SK-N-SH (cell line): ENCODE measurements at regions not wholly inside any gene's neighbourhood (a gene's known extent, or its start where the extent isn't known, plus 50 kb on each side); places are given as distances from the start of the nearest gene placed in this dataset.

Source experiments
- CTCF ChIA-PET: fragments of 300-600, 350-600 bp; formaldehyde crosslinking; extraction: SDS; loops from one replicate; lab custom pipeline; 2021; lab: Yijun Ruan, JAX
- POLR2A ChIA-PET: fragments of 350-600 bp; sonication (Branson Sonifier 250); formaldehyde crosslinking; extraction: SDS; loops from one replicate; lab custom pipeline; 2020; ENCODE audit warnings: antibody characterized with exemption, inconsistent platforms; lab: Yijun Ruan, JAX
- DNase-seq: peaks from one replicate; pipeline ENCODE4 v3.0.0; 2012
- H2AFZ ChIP-seq: fragments of 200-600 bp; sonication (generic); 2 replicates; pipeline ENCODE4 v1.8.1; 2016; ENCODE audit warnings: antibody characterized with exemption, mild to moderate bottlenecking, low read depth
- H3F3A ChIP-seq: fragments of 200-600 bp; sonication (generic); replicated peaks from 2 replicates; pipeline ENCODE3; 2016; ENCODE audit warnings: antibody characterized with exemption, mild to moderate bottlenecking; ENCODE audit not compliant: insufficient read depth
- H3K27ac ChIP-seq, 2 experiments: fragments of 200-500 bp in 1 of 2; fragments of 200-600 bp in 1 of 2; sonication (Bioruptor generic) in 1 of 2; sonication (generic), shearing (Covaris generic) in 1 of 2; 2 replicates each; pipeline versions ENCODE4 v1.5.1 to v1.6.1; 2014 to 2016; ENCODE audit warnings: low read depth in 2 of 2, inconsistent platforms in 1 of 2, low read length in 1 of 2, mild to moderate bottlenecking in 1 of 2, mixed read lengths in 1 of 2
- H3K27me3 ChIP-seq: fragments of 200-600 bp; sonication (generic), shearing (Covaris generic); 2 replicates; pipeline ENCODE4 v1.6.1; 2016; ENCODE audit warnings: mixed run types; ENCODE audit not compliant: insufficient read depth
- H3K36me3 ChIP-seq, 2 experiments: fragments of 200-500 bp in 1 of 2; fragments of 200-600 bp in 1 of 2; sonication (Bioruptor generic) in 1 of 2; sonication (generic) in 1 of 2; replicated peaks in 1 of 2; 2 replicates each; pipeline versions ENCODE3 to v1.5.1; 2014 to 2016; ENCODE audit warnings: low read length in 1 of 2, mild to moderate bottlenecking in 1 of 2; ENCODE audit not compliant: insufficient read depth in 2 of 2, control insufficient read depth in 1 of 2
- H3K4me1 ChIP-seq, 2 experiments: fragments of 200-500 bp in 1 of 2; fragments of 200-600 bp in 1 of 2; sonication (Bioruptor generic) in 1 of 2; sonication (generic), shearing (Covaris generic) in 1 of 2; 2 replicates each; pipeline versions ENCODE4 v1.5.1 to v1.6.1; 2014 to 2016; ENCODE audit warnings: low read depth in 1 of 2, low read length in 1 of 2, mixed run types in 1 of 2; ENCODE audit not compliant: insufficient read depth in 2 of 2, control insufficient read depth in 1 of 2
- H3K4me2 ChIP-seq: fragments of 200-600 bp; sonication (generic), shearing (Covaris generic); 2 replicates; pipeline ENCODE4 v1.6.1; 2017; ENCODE audit warnings: mixed run types
- H3K4me3 ChIP-seq, 2 experiments: fragments of 200-500 bp in 1 of 2; fragments of 200-600 bp in 1 of 2; sonication (Bioruptor generic) in 1 of 2; sonication (generic), shearing (Covaris generic) in 1 of 2; 2 replicates each; pipeline versions ENCODE4 v1.5.1 to v1.8.1; 2014 to 2016; ENCODE audit warnings: low read depth in 2 of 2, inconsistent platforms in 1 of 2, low read length in 1 of 2, mild to moderate bottlenecking in 1 of 2, mixed read lengths in 1 of 2, moderate library complexity in 1 of 2
- H3K79me2 ChIP-seq: fragments of 200-600 bp; sonication (generic); 2 replicates; pipeline ENCODE4 v1.8.1; 2017; ENCODE audit warnings: mild to moderate bottlenecking; ENCODE audit not compliant: insufficient read depth
- H3K9ac ChIP-seq: fragments of 200-600 bp; sonication (generic); 2 replicates; pipeline ENCODE4 v1.6.1; 2017; ENCODE audit warnings: mixed run types
- H3K9me2 ChIP-seq: fragments of 200-600 bp; sonication (generic); 2 replicates; pipeline ENCODE4 v1.6.1; 2017; ENCODE audit warnings: mixed run types
- H3K9me3 ChIP-seq: fragments of 200-600 bp; sonication (generic); 2 replicates; pipeline ENCODE4 v1.6.1; 2017; ENCODE audit warnings: mixed run types, mild to moderate bottlenecking, moderate library complexity
- H4K20me1 ChIP-seq: fragments of 200-600 bp; sonication (generic); 2 replicates; pipeline ENCODE4 v1.6.1; 2017; ENCODE audit warnings: mild to moderate bottlenecking, mixed run types; ENCODE audit not compliant: insufficient read depth
- CTCF ChIP-seq: fragments of 200-600 bp; sonication (generic); IDR thresholded peaks from 2 replicates; pipeline ENCODE4 v1.6.1; 2017; ENCODE audit warnings: antibody characterized with exemption, mild to moderate bottlenecking, moderate library complexity
- ELF1 ChIP-seq: IDR thresholded peaks from 2 replicates; pipeline ENCODE4 v1.4.0; 2012
- EP300 ChIP-seq, 2 experiments: IDR thresholded peaks; 2 replicates each; pipeline versions ENCODE4 v1.4.0 to v1.6.1; 2012; ENCODE audit warnings: borderline replicate concordance in 1 of 2, low read depth in 1 of 2, low read length in 1 of 2
- EZH2phosphoT487 ChIP-seq: fragments of 200-600 bp; sonication (generic); IDR thresholded peaks from 2 replicates; pipeline ENCODE4 v1.6.1; 2017; ENCODE audit warnings: low read depth, mixed run types, mild to moderate bottlenecking, antibody characterized with exemption, moderate library complexity, borderline replicate concordance
- GABPA ChIP-seq: IDR thresholded peaks from 2 replicates; pipeline ENCODE4 v1.4.0; 2012; ENCODE audit warnings: low read depth, mild to moderate bottlenecking
- MXI1 ChIP-seq: IDR thresholded peaks from 2 replicates; pipeline ENCODE4 v1.6.1; 2012; ENCODE audit warnings: mild to moderate bottlenecking, low read depth, low read length, improper control_type of control experiment
- NFIC ChIP-seq: IDR thresholded peaks from 2 replicates; pipeline ENCODE4 v1.4.0; 2012; ENCODE audit warnings: borderline replicate concordance
- NRF1 ChIP-seq: IDR thresholded peaks from 2 replicates; pipeline ENCODE4 v1.6.1; 2012; ENCODE audit warnings: low read depth, mild to moderate bottlenecking, low read length
- RFX5 ChIP-seq: IDR thresholded peaks from 2 replicates; pipeline ENCODE4 v1.6.1; 2012; ENCODE audit warnings: mild to moderate bottlenecking, improper control_type of control experiment, low read length
- SIN3A ChIP-seq: IDR thresholded peaks from 2 replicates; pipeline ENCODE4 v1.6.1; 2012; ENCODE audit warnings: low read depth, mild to moderate bottlenecking, low read length, moderate library complexity, borderline replicate concordance
- TEAD4 ChIP-seq: IDR thresholded peaks from 2 replicates; pipeline ENCODE4 v1.4.0; 2012; ENCODE audit warnings: mild to moderate bottlenecking, borderline replicate concordance; ENCODE audit not compliant: insufficient read depth
- YY1 ChIP-seq: IDR thresholded peaks from 2 replicates; pipeline ENCODE4 v1.4.0; 2012; ENCODE audit warnings: low read depth, mild to moderate bottlenecking
- WGBS: methylation state at CpG from one replicate; pipeline ENCODE4 v1.1.6; 2017; ENCODE audit warnings: low lambda C conversion rate; 5-methylcytosine and 5-hydroxymethylcytosine counted together
- TF ChIP-seq, protein P1 (sequence below): fragments of 150-350 bp; IDR thresholded peaks from 2 replicates; pipeline ENCODE4 v1.6.1; 2017; ENCODE audit warnings: antibody characterized with exemption, low read length, low read depth, borderline replicate concordance
- TF ChIP-seq, protein P2 (sequence below): IDR thresholded peaks from 2 replicates; pipeline ENCODE4; 2012

- POLR2A ChIA-PET = no interaction called here
- no peak for DNase-seq
- H3K9me3 ChIP-seq = no peaks in the 10 kb centered on the region
Observed at GRCh38 chr13:105329359-105329758, 1206.1 kb downstream of the EFNB2 start.

DNA sequence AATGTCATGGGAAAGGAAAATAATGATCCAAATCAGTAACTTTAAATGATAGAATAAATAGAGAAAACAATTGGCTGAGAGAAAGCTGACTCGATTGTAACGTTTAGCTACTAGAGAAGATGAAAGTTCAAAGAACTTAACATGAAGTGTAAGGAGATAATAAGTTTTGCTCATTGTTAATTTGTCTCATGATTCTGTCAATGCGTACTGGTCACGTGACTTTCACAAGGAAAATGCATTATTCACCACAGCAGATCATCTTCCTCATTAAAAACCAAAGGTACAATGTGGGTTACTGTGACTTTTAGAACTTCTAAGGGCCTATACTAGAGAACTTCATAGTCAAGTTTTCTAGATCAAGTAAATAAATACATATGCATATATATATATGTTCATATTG is 1207.2 kb downstream of the EFNB2 start:
- POLR2A ChIA-PET = no interaction called here

More at GRCh38 chr13:105329359-105329758, 1206.1 kb downstream of the EFNB2 start:
- no peak for TF ChIP-seq MXI1
- TF ChIP-seq, protein P1, sequence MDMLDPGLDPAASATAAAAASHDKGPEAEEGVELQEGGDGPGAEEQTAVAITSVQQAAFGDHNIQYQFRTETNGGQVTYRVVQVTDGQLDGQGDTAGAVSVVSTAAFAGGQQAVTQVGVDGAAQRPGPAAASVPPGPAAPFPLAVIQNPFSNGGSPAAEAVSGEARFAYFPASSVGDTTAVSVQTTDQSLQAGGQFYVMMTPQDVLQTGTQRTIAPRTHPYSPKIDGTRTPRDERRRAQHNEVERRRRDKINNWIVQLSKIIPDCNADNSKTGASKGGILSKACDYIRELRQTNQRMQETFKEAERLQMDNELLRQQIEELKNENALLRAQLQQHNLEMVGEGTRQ = no peak
- TF ChIP-seq CTCF = no peak
- Histone ChIP-seq H3K36me3 (no peaks in the 10 kb centered on the region), H3K4me2 (no peak overlapping the region), H3K79me2 (no peaks in the 10 kb centered on the region), H3F3A (no peaks in the 10 kb centered on the region), H4K20me1 (no peaks in the 10 kb centered on the region), H3K4me3 (no peak overlapping the region), H3K4me1 (no peaks in the 10 kb centered on the region), H3K9me2 (no peaks in the 10 kb centered on the region), H3K9ac (no peak overlapping the region), H3K27me3 (no peaks in the 10 kb centered on the region), H2AFZ (no peak overlapping the region), H3K27ac (no peak overlapping the region)
- CTCF ChIA-PET = no interaction called here
- 43% methylated on average over 2 of the region's 2 CpGs for WGBS

More for the DNA sequence above, 1207.2 kb downstream of the EFNB2 start:
- Histone ChIP-seq H3K9ac (no peak overlapping the region), H3K79me2 (no peaks in the 10 kb centered on the region), H3K9me2 (no peaks in the 10 kb centered on the region), H3K4me2 (no peak overlapping the region), H4K20me1 (no peaks in the 10 kb centered on the region), H3K9me3 (no peaks in the 10 kb centered on the region), H2AFZ (no peak overlapping the region), H3K27ac (no peak overlapping the region), H3K36me3 (no peaks in the 10 kb centered on the region), H3K4me1 (no peaks in the 10 kb centered on the region), H3K27me3 (no peaks in the 10 kb centered on the region), H3K4me3 (no peak overlapping the region), H3F3A (no peaks in the 10 kb centered on the region)
- TF ChIP-seq EZH2phosphoT487 (no peak), NFIC (no peak), NRF1 (no peak), ELF1 (no peak), YY1 (no peak), RFX5 (no peak), TEAD4 (no peak), EP300 (IDR thresholded peaks at IDR 0.05; ENCODE audit: borderline replicate concordance in 1 of 2, low read depth in 1 of 2, low read length in 1 of 2) (no peak), SIN3A (no peak), GABPA (no peak), MXI1 (no peak)
- TF ChIP-seq, protein P2, sequence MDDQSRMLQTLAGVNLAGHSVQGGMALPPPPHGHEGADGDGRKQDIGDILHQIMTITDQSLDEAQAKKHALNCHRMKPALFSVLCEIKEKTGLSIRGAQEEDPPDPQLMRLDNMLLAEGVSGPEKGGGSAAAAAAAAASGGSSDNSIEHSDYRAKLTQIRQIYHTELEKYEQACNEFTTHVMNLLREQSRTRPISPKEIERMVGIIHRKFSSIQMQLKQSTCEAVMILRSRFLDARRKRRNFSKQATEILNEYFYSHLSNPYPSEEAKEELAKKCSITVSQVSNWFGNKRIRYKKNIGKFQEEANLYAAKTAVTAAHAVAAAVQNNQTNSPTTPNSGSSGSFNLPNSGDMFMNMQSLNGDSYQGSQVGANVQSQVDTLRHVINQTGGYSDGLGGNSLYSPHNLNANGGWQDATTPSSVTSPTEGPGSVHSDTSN = no peak
- no peak for DNase-seq
- CTCF ChIA-PET = no interaction called here
- 52% methylated on average over 4 of the region's 4 CpGs for WGBS
